Adrenal gland (tissue), 5 donors: ENCODE measurements at regions not wholly inside any gene's neighbourhood (a gene's known extent, or its start where the extent isn't known, plus 50 kb on each side); places are given as distances from the start of the nearest gene placed in this dataset.

Source experiments
- POLR2A ChIP-seq, 2 donors: fragments of 450-650 bp; IDR thresholded peaks; one replicate each; pipeline ENCODE4 v1.6.1; 2017; ENCODE audit warnings: antibody characterized with exemption in 2 of 2, mild to moderate bottlenecking in 2 of 2, moderate library complexity in 1 of 2
- TF ChIP-seq, protein P1 (sequence below), 6 experiments: fragments of 450-650 bp in 4 of 6; fragments of 200-600 bp in 2 of 6; sonication (generic) in 1 of 6; IDR thresholded peaks; 1 replicate in 5 of 6; 2 replicates in 1 of 6; pipeline versions ENCODE4 v1.5.1 to v1.8.0; 2016 to 2021; ENCODE audit warnings: antibody characterized with exemption in 6 of 6, mild to moderate bottlenecking in 2 of 6, moderate library complexity in 1 of 6
- donor health status: DM: no; HTN: no; CAD: no.

DNA sequence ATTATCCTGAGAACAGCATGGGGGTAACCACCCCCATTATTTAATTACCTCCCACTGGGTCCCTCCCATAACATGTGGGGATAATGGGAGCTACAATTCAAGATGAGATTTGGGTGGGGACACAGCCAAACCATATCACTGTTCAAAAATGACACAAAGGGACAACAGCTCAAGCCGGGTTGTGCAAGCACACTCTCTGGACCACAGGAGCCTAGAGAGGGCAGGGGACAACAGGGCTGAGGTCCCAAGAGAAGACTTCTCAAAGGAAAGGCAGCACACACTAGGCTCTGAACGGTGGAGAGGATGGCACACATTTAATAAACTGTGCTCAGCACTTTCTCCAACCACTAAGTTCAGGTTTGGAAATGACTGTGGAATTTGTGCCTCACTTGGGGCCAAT, 122.1 kb upstream of the PKDCC start:
- TF ChIP-seq, protein P1, sequence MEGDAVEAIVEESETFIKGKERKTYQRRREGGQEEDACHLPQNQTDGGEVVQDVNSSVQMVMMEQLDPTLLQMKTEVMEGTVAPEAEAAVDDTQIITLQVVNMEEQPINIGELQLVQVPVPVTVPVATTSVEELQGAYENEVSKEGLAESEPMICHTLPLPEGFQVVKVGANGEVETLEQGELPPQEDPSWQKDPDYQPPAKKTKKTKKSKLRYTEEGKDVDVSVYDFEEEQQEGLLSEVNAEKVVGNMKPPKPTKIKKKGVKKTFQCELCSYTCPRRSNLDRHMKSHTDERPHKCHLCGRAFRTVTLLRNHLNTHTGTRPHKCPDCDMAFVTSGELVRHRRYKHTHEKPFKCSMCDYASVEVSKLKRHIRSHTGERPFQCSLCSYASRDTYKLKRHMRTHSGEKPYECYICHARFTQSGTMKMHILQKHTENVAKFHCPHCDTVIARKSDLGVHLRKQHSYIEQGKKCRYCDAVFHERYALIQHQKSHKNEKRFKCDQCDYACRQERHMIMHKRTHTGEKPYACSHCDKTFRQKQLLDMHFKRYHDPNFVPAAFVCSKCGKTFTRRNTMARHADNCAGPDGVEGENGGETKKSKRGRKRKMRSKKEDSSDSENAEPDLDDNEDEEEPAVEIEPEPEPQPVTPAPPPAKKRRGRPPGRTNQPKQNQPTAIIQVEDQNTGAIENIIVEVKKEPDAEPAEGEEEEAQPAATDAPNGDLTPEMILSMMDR (IDR thresholded peaks at IDR 0.05) = no peak
- TF ChIP-seq POLR2A (IDR thresholded peaks at IDR 0.05) = no peak
